Head of caudate nucleus (tissue), 42 donors: ENCODE measurements at regions not wholly inside any gene's neighbourhood (a gene's known extent, or its start where the extent isn't known, plus 50 kb on each side); places are given as distances from the start of the nearest gene placed in this dataset.
"Not testable (repeated sequence)": the region's sequence is repeated elsewhere in the genome, so short reads cannot be mapped to it uniquely, and the experiment has no call there.

ENCODE experiments used
- DNase-seq, 42 donors: peaks; one replicate each; pipeline versions ENCODE4 v3.0.0 to v3.0.0-alpha.2; 2020 to 2021; ENCODE audit warnings: mixed read lengths in 7 of 42
- intact Hi-C: fragments of 100-400 bp; cut with DNase I; formaldehyde crosslinking; loops from one replicate; pipeline ENCODE4 v1.15.0; 2022

DNA sequence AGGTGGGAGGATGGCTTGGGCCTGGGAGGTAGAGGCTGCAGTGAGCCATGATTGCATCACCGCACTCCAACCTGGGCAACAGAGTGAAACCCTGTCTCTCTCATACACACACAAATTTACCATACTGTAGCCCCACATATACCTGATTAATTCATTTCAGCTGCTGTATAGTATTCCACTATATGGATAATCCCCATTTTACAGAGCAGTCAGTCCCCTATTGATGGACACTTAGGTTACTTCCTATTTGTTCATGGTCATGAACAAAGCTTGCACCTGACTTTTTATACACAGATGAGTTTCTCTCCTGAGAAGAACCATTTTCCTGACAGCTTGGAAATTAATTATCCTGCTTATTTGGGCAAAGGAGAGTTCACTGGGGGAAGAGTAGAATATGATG, 59.2 kb downstream of the EMX2 start:
- intact Hi-C loops, result no loop called here
- no peak for DNase-seq

DNA sequence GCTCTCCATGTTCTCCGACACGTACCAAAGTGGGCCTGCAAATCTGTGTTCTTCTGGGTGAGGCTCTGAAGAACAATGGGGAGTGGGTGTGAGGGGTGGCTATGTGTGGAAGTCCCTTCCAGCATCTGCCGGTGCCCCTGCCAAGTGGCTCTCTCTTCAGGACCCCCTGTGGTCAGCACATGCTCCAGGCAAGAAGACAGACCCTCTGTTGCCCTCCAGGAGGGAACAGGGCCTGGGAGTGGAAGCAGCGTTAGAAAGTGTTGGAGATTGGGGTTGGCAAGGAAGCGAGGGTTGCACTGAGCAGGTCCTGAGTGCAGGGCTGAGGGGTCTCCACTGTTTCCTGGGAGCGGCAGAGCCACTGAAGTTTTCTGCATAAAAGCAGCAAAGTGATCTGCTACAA, 60.5 kb downstream of the EMX2 start:
- intact Hi-C loops, result no loop called here

DNA sequence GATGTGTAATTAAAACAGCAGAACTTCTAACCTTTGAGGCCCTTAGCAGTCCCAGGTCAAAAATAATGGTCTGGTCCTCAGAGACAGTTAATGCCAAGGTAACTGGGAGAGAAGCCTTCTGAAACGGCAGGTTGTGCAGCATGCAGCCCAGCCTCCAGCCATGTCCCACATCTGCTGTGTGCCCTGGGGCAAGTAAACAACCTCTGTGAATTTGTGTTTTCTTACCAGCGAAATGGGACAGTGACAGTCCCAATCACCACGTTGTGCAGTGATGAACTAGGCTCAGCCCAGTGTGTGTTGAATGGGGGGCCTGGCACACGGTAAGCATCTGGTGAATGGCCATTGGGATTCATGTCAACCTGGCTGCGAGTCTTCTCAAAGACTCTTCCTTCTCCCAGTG, 61.2 kb downstream of the EMX2 start:
- DNase-seq, result no peak
- intact Hi-C loops, result no loop called here

More for the DNA sequence above, 60.5 kb downstream of the EMX2 start:
- no peak for DNase-seq

DNA sequence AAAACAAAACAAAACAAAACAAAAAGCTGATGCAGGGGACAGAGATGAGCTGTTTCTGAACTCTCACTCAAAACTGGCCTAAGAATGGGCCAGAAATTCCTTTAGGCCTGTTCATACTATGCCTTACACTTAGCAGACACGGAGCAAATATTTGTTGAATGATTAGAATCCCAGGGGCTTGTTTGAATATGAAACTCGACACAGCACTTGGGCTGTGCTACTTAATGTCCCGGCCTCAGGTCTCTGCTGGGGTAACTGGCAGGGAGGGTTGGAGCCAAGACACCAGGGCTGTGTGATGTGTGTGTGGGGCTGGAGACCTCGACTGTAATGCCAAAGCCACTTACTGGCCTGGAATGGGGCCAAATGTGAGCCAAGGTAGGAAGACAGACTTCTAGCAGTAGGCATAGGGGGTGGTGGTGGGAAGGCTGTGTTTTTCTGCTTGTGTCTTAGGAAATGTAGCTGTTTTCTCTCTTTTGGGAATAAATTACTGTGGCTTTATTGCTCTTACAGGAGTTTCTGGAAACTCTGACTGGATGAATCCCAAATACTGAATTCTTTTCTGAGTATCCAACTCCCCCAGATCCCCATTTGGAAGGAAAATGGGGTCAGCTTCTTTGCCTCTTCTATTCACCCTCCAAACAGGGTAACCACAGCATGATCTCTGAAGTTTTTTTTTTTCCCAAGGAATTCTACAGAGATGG, 66.7 kb downstream of the EMX2 start:
- peak in 24 of 42 donors; percentile 4 to 72 (median 26) for DNase-seq
- intact Hi-C loops, result no loop called here

DNA sequence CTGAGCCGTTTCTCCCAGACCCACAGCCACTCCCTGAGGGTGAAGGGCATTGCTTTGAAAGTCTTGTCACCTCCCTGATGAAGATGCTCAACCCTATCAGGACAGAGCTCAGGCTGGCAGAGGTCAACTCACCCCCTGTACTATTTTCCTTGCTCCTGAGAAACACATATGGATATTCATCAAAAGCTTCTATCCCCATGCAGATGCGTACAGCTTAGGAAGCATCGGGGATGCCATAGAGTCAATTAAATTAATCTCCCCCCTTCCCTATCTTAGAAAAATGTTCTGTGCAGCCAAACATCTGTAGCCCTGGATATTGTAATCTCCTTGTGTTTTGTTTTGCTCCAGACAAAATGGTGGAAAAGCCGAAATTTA, 67.2 kb downstream of the EMX2 start:
- intact Hi-C loops, result no loop called here
- no peak for DNase-seq

DNA sequence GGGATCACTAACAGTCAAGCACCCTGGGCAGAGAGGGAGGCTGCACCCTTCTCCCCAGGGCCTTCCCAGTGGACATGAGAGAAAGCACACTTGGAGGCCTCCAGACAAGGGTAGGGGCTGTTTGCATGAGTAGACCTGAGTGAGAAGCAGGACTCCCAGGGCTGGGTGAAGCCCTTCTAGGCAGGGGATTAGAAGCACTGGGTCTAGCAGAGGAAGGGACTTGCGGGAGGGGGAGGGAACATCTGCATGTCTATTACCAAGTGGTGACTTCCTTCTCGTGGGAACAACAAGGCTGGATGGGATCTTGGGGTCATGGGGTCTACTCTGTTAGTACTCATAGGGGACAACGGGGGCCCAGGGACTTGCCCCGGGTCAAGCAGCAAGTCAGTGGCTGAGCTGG, 67.8 kb downstream of the EMX2 start:
- no peak for DNase-seq
- intact Hi-C loops, result no loop called here

DNA sequence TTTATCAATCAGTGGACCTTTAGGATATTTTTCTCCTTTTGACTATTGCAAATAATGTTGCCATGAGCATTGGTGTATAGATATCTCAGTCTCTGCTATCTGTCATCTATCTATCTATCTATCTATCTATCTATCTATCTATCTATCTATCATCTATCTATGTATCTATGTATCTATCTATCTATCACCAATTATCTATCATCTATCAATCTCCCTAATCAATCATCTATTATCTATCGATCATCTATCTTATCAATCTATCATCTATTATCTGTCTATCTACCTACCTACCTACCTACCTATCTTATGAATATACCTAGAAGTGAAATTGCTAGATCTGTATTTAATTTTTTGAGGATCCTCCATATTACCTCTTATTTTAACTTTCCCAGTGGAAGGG, 69.6 kb downstream of the EMX2 start:
- intact Hi-C loops, result no loop called here
- DNase-seq, result no peak

DNA sequence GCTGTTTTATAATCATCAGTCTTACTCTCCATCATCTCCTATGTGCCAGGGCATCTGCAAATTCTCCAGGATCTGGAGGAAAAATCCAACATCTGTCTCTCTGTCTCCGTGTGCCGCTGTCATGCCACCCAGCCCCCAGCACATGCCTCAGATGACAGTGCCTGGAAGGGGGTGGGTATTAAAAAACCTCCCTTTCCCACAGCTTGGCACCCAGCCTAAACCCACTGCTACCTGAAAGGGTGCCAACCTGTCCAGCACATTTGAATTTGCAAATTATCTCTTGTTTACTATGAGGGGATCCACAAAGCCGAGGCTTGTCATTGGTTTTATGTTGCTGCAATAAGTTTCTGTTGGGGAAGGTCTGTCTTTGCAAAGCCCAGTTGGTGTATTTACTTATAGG, 73.1 kb downstream of the EMX2 start:
- DNase-seq, result peak in 2 of 42 donors; percentile 2 to 6
- intact Hi-C loops, result no loop called here

DNA sequence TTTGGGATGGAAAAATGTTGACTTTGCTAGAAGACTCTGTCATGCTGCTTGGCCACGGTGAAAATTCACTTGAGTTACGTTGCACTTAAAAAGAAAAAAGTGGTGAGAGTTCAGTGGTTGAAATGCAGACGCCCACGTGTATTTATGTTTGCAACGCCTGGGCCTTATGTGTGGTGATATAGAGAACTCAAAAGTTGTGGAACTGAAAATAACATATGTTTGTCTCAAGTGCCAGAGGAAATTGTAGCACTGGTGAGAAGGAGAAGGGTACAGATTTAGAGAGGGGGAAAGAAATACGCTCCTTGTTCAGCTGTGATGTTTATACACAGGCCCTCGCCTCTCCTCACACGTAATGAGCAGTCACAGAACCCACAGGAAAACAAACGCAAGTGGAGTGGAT, 73.6 kb downstream of the EMX2 start:
- intact Hi-C loops, result no loop called here
- DNase-seq, result peak in 2 of 42 donors; percentile 6 to 11

DNA sequence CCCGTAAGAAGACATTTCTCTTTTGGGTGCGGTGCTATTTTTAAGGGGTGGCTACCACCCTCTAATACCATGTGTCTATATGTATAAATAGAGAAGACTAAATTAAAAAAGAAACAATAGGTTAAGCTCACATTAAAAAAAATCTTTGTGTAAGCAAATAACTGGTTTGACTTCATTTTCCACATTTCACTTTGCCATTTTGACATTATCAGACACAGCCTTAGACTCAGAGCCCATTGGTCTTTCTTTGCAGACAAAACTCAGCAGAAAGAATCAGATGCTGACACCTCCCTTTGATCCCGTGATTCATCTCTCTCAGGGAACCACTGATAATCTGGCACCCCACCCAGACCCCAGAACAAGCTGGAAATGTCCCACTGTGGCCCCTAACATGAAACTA, 74.5 kb downstream of the EMX2 start:
- DNase-seq, result no peak
- intact Hi-C loops, result no loop called here

DNA sequence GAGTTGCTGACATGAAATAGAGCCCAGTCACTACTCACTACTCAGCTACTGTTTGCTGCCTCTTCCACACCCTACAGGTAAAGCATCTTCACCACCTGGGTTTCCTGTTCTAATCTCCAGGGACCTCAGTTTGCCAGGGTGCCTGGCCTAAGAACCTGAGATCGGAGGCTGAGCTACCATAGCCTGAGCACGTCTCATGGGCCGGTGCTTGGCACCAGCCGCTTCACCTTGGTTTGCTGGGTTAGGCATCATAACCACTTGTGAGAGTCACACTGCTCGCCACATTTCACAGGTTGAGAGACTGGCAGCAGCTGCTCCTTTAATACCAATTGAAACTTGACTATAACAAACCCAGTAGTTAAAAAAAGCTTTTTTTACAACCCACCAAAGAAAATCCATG, 75.1 kb downstream of the EMX2 start:
- DNase-seq, result peak in 2 of 42 donors; percentile 4 to 5
- intact Hi-C loops, result no loop called here

DNA sequence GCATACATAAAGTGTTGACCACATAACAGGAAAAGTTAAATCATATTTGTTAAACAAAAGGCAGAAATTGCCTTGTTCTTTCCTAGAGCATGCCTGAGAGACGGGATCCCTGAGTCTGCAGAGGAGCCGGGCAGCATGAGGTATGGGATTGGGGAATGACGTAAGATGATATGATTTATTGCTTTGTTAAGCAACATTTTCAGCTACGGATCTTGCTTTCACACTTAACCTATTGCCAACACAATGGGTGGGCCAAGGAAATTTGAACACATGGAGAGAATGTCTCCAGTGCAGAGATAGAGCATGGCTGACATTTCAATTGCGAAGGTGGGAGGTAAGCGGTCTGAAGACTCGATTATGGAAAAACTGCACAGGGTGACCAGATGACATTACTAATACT, 76.7 kb downstream of the EMX2 start:
- peak in 2 of 42 donors; percentile 11 to 25 for DNase-seq

DNA sequence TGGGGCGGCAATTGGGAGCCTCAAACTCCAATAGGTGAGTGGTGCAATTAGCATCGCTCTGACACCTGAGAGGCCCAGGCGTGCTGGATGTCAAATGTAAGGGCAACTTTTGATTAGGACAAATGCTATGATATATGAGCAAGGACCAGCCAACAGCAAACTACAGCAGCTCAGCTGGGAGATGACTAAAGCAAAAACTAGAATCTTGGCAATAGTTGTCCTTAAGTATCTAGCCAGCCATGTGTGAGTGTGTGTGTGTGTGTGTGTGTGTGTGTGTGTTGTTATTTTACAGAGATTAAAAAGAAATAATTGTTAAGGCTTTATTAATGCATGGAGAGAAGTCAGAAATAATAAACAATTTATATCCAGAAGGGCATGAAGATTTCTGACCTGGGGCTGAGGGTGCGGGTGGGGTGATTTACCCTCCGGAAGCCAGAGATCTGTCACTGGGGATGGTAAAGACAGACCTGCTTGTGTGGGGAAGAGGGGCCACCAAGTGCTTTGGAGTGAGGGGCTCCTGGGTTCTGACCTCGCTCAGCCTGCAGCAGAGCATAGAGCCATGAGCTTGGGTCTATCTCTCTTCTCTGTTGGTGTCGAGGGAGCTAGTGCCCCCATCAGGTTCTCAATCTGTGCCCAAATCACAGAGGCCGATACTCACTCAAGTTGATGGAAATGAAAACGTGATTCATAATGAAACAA, 77.3 kb downstream of the EMX2 start:
- DNase-seq, result peak in 3 of 42 donors; percentile 3 to 22 (median 5)
- intact Hi-C loops, result no loop called here

More for the DNA sequence above, 76.7 kb downstream of the EMX2 start:
- intact Hi-C loops, result no loop called here

DNA sequence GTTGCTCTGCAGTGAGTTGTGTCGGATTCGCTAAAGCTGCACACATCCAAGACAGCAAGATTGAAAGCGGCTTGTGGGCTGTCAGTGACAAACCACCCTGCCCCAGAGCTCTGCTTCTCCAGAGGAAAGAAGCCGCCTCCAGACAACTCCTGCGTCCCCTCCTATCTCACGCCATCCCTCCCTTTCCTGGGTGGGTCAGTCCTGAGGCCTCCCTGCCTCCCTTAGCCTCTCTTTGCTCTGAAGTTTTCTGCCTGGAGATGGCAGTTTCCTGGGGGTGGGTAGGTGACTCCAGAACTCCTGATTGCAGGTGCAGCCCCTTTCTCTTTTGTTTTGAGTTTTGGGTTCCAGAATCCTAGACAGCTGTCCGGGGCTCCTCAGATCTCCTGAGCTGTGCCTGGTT, 78.7 kb downstream of the EMX2 start:
- peak in 2 of 42 donors; percentile 10 to 17 for DNase-seq
- intact Hi-C loops, result no loop called here

DNA sequence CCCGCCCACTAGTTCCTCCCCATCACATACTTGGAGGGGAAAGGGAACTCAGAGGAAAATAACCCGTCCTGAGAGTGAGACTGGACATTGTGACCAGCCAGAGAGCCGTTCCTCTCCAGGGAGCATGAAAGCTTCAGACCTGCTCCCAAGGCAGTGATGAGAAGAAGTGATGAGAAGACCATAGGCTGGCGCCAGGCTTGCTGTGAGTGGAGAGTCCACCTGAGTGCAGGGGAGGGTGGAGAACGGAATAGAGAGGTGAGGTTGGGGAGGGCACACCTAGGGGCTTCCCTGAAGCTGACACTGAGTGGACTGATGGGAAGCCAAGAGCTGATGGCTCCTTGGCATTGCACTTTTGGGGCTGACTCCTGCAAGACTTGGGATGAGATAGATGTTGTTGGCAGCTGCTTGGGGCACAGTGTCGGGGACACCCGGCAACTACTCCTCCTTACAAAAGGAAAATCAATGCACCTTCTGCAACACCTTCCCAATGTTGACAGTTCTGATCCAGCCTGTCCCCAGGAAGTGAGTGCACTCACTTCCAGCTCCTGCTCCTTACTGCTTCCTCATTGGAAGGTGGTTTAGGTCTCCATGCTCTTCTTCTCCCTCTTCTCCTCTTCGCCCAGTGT, 79.4 kb downstream of the EMX2 start:
- intact Hi-C loops, result no loop called here
- DNase-seq, result peak in 2 of 42 donors; percentile 7 to 13

DNA sequence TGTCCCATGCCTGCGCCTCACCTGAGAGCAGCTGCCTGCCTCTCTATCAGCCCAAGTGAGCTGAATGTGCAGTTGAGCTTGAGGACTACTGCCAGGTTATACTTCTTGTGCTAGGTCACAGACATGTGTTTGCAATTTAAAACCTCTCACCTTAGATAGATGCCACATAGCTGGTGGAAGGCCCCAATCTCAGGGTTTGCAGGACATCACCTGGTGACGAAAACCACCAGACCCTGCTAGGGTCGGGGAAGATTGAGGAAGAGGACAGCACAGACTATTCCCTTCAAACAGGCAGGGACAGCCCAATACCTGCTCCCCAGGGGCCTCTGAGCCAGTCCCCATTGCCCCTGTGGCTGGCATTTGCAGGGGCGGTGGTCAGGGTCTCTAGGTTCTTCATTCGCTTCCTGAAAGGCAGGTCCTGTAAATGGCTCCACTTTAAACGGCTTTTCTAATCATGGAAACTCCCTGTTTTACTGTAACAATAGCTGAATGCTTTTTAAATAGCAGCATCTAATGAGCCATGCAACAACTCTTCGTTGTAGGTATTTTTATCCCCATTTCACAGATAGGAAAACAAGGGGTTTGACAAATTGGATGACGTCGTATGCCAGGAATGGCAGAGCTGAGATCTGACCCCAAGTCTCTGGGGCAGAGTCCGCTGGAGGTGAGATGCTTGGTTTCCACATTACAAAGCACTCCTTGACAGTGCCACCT, 80.1 kb downstream of the EMX2 start:
- intact Hi-C loops, result no loop called here
- peak in 2 of 42 donors; percentile 11 to 26 for DNase-seq

DNA sequence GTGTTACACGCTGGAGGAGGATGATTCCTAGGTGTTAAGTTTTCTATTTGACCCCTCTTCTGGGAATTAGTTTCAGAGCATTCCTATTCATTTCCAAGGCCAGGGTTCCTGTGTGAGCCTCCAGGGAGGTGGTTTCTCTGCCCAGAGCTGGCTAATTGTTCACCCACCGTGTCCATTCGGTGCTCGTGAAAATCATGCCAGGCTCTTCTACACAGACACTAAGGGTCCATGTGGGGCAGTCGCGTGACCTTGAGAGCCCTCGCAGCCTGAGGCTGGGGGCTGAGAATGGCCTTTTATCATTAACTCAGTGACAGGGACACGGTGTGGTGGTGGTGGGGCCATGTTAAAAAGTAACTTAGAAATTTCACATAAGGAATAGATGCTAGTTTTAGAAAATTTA, 83.7 kb downstream of the EMX2 start:
- peak in 2 of 42 donors; percentile 8 to 38 for DNase-seq
- intact Hi-C loops, result no loop called here

DNA sequence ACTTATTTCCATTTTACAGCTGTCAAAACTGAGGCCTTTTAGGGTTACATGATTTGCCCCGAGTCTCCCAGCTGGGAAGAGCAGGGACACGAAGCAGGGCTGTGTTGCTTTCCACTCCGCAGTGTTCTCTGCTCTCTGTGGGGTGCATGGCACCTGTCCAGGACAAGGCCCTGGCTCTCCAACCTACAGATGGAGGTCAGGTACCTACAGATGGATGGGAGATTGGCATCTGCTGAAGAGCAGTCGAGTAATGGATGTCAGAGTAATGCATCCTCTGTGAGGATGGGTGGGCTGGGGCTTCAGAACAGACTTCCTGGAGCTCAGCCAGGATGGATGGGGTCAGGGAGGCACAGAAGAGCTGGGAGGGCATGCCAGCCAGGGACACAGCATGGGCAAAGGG, 85.0 kb downstream of the EMX2 start:
- peak in 2 of 42 donors; percentile 7 to 26 for DNase-seq
- intact Hi-C loops, result no loop called here

DNA sequence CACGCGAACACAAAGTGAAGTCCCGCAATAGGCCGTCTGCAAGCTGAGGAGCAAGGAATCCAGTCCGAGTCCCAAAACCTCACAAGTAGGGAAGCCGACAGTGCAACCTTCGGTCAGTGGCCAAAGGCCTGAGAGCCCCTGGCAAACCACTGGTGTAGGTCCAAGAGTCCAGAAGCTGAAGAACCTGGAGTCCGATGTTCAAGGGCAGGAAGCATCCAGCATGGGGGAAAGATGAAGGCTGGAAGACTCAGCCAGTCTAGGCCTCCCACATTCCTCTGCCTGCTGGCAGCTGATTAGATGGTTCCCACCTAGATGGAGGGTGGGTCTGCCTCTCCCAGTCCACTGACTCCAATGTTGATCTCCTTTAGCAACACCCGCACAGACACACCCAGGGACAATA, 87.2 kb downstream of the EMX2 start:
- DNase-seq, result peak in 1 of 42 donors; percentile 39
- intact Hi-C loops, result not testable (repeated sequence)
